ENCODE measurements at regions not wholly inside any gene's neighbourhood (a gene's known extent, or its start where the extent isn't known, plus 50 kb on each side); places are given as distances from the start of the nearest gene placed in this dataset.
A peak's percentile ranks its signal among the peaks of the same experiment; 100 is the strongest.
"Not testable (repeated sequence)": the region's sequence is repeated elsewhere in the genome, so short reads cannot be mapped to it uniquely, and the experiment has no call there.

GRCh38 chr14:105600939-105601359, 74.6 kb downstream of the TMEM121 start:
- DNase-seq (ENCODE audit: low spot score): no peak

- DNase-seq (ENCODE audit: low spot score): no peak
These were observed 75.2 kb downstream of the TMEM121 start for GRCh38 chr14:105601360-105602242.

GRCh38 chr14:105602243-105602750, 75.9 kb downstream of the TMEM121 start:
- no peak for DNase-seq (ENCODE audit: low spot score)

- peak; percentile 10 for DNase-seq (ENCODE audit: low spot score)
These were observed 76.7 kb downstream of the TMEM121 start for GRCh38 chr14:105602799-105603793.

GRCh38 chr14:105604531-105605463, 78.4 kb downstream of the TMEM121 start:
- not testable (repeated sequence) for DNase-seq (ENCODE audit: low spot score)

GRCh38 chr14:105605464-105606304, 79.3 kb downstream of the TMEM121 start:
- no peak for DNase-seq (ENCODE audit: low spot score)

- not testable (repeated sequence) for DNase-seq (ENCODE audit: low spot score)
These were observed 80.1 kb downstream of the TMEM121 start for GRCh38 chr14:105606305-105606975.

GRCh38 chr14:105607025-105607424, 80.6 kb downstream of the TMEM121 start:
- not testable (repeated sequence) for DNase-seq (ENCODE audit: low spot score)

GRCh38 chr14:105614987-105615386, 88.6 kb downstream of the TMEM121 start:
- not testable (repeated sequence) for DNase-seq (ENCODE audit: low spot score)

GRCh38 chr14:105615986-105616801, 89.8 kb downstream of the TMEM121 start:
- not testable (repeated sequence) for DNase-seq (ENCODE audit: low spot score)

GRCh38 chr14:105616802-105617192, 90.4 kb downstream of the TMEM121 start:
- DNase-seq (ENCODE audit: low spot score): no peak

- no peak for DNase-seq (ENCODE audit: low spot score)
These were observed 90.9 kb downstream of the TMEM121 start for GRCh38 chr14:105617201-105617777.

- DNase-seq (ENCODE audit: low spot score): not testable (repeated sequence)
These were observed 91.4 kb downstream of the TMEM121 start for GRCh38 chr14:105617805-105618204.

GRCh38 chr14:105619324-105619723, 92.9 kb downstream of the TMEM121 start:
- not testable (repeated sequence) for DNase-seq (ENCODE audit: low spot score)

GRCh38 chr14:105620178-105620864, 93.9 kb downstream of the TMEM121 start:
- not testable (repeated sequence) for DNase-seq (ENCODE audit: low spot score)

GRCh38 chr14:105620865-105621471, 94.6 kb downstream of the TMEM121 start:
- not testable (repeated sequence) for DNase-seq (ENCODE audit: low spot score)
